ENCODE measurements at regions not wholly inside any gene's neighbourhood (a gene's known extent, or its start where the extent isn't known, plus 50 kb on each side); places are given as distances from the start of the nearest gene placed in this dataset.

DNA sequence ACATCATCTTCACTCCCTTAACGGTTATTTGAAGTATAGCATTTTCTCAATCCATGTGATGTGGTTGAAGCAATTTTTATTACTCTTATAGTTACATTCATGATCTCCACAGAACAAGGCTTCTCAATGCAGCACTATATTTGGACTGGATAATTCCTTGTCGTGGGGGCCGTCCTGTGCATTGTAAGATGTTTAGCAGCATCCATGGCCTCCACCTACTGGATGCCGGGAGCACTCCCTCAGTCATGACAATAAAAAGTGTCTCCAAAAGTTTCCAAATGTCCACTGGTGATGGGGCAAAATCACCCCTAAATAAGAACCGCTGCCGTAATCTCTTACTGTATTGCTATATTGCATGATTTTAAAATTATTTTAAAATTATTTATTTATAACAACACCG is 110.6 kb upstream of the DDX18 start:
- TF ChIP-seq, protein P1, sequence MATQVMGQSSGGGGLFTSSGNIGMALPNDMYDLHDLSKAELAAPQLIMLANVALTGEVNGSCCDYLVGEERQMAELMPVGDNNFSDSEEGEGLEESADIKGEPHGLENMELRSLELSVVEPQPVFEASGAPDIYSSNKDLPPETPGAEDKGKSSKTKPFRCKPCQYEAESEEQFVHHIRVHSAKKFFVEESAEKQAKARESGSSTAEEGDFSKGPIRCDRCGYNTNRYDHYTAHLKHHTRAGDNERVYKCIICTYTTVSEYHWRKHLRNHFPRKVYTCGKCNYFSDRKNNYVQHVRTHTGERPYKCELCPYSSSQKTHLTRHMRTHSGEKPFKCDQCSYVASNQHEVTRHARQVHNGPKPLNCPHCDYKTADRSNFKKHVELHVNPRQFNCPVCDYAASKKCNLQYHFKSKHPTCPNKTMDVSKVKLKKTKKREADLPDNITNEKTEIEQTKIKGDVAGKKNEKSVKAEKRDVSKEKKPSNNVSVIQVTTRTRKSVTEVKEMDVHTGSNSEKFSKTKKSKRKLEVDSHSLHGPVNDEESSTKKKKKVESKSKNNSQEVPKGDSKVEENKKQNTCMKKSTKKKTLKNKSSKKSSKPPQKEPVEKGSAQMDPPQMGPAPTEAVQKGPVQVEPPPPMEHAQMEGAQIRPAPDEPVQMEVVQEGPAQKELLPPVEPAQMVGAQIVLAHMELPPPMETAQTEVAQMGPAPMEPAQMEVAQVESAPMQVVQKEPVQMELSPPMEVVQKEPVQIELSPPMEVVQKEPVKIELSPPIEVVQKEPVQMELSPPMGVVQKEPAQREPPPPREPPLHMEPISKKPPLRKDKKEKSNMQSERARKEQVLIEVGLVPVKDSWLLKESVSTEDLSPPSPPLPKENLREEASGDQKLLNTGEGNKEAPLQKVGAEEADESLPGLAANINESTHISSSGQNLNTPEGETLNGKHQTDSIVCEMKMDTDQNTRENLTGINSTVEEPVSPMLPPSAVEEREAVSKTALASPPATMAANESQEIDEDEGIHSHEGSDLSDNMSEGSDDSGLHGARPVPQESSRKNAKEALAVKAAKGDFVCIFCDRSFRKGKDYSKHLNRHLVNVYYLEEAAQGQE (IDR thresholded peaks at IDR 0.05; ENCODE audit: insufficient read depth in 1 of 2, low read depth in 2 of 2, low read length in 2 of 2) = no peak
- TF ChIP-seq TAF1 (IDR thresholded peaks at IDR 0.05; ENCODE audit: borderline replicate concordance, insufficient read depth, low read length) (no peak), SIN3A (IDR thresholded peaks at IDR 0.05; ENCODE audit: borderline replicate concordance, insufficient read depth, low read length) (no peak), POLR2AphosphoS5 (IDR thresholded peaks at IDR 0.05; ENCODE audit: low read depth, low read length) (no peak)

Data from PFSK-1 (cell line).